Dedifferentiated amniotic fluid mesenchymal stem cell (primary cell): ENCODE measurements at regions not wholly inside any gene's neighbourhood (a gene's known extent, or its start where the extent isn't known, plus 50 kb on each side); places are given as distances from the start of the nearest gene placed in this dataset.

Source experiments
- DNase-seq: peaks from one replicate; pipeline ENCODE4 v3.0.0-alpha.2; 2016; ENCODE audit errors: extremely low spot score

- no peak for DNase-seq
These were observed 53.0 kb upstream of the RAB18 start for GRCh38 chr10:27451054-27451453.

DNA sequence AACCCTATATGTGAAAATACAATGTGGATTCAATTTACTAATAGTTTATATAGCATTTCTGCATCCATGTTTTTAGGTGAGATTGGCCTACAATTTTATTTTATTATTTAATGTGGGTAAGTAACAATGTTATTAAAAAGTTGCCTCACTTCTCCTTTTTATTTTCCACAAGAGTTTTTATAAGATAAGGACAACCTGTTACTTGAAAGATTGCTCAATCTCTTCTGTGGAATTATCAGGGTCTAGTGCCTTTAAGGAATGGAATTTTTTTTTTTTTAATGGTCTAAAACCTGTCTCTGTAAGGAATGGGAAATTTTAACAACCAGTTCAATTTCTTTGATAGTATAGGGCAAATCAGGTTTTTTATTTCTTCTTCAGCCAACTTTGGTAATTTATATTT lies 53.9 kb upstream of the RAB18 start:
- no peak for DNase-seq

DNA sequence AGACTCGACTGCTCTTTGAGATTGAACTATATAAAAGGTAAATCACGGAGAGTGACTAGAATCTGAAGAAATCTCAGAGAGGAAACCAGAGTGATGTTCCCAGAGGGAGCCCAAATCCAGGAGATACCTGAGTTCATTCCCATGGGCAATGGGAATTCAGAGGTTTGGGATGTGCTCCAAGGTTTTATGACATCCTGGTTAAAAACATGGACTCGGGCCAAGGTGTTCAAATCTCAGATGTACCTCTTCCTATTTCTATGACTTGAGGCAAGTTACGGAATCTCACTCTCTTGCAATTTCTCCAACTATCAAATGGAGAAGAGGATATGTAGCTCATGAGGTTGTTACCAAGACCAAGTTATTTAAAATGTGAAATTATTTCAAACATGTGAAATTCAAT lies 54.5 kb upstream of the RAB18 start:
- no peak for DNase-seq

DNA sequence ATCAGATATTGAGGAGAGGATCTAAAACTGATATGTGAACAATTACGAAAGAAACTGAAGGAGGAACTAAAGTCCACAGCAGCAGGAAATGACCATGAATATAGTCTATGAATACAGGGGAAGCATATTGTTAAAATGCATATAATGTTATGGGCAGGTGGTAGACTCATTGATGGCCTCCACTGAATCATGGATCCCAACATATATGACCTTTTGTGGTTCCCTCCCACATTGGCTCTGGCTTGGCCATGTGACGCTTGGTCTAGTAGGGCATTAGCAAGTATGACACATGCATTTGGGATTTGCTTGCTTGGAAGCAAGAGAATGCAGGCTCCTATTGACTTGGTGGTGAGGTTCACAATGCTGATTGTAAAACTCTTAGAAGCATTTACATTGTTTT lies 55.2 kb upstream of the RAB18 start:
- no peak for DNase-seq

- DNase-seq: no peak
These were observed 56.6 kb upstream of the RAB18 start for GRCh38 chr10:27447540-27447939.

DNA sequence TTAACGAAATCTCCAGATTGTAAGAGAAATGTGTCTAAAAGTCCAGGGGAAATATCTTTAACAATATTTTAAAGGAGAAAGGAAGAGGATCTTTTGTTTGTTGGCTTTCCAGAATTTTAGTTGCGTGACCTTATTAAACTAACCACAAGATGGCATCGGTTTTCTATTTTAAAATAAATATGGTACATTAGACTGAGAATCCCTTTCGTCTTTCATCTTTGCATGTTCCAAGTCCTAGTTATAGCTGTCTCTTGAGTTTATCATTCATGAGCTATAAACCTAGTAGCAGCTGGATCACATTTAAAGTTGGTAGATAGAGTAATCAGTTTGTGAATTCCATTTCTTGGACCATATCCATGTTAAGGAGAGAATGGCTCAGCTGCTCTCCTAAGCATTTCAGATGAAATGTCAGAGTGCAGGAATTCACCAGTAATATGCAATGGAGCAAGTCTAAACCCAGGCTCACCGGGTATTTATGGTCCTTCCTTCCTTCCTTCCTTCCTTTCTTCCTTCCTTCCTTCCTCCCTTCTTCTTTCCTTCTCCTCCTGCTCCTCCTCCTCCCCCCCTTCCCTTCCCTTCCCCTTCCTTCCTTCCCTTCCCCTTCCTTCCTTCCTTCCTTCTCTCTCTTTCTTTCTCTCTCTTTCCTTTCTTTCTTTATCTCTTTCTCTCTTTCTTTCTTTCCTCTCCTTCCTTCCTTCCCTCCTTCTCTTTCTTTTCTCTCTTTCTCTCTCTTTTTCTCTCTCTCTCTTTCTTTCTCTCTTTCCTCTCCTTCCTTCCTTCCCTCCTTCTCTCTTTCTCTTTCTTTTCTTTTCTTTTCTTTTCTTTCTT lies 57.8 kb upstream of the RAB18 start:
- DNase-seq: peak; percentile 62

- DNase-seq: no peak
These were observed 59.0 kb upstream of the RAB18 start for GRCh38 chr10:27445070-27445469.

- no peak for DNase-seq
These were observed 63.6 kb upstream of the RAB18 start for GRCh38 chr10:27440478-27440877.

- no peak for DNase-seq
These were observed 64.1 kb upstream of the RAB18 start for GRCh38 chr10:27440021-27440420.

DNA sequence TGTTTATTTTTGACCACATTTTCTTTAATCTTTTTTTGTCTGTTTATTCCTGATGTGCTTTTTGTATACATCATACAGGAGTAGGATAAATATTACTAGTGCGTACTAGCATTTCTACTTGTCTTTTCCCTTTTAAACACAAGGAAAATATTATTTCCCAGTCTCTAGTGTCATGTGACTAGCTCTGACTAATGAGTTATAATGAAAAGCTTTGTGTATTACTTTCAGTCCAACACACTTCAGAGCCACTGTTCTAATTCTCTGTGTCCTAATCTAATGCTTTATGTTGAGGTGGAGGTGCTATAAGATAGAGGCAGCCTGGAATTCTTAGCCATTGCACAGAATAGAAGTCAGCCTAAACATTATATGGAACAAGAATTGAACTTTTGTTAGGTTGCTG lies 65.0 kb upstream of the RAB18 start:
- no peak for DNase-seq

- no peak for DNase-seq
These were observed 66.3 kb upstream of the RAB18 start for GRCh38 chr10:27437775-27438174.

- no peak for DNase-seq
These were observed 67.4 kb upstream of the RAB18 start for GRCh38 chr10:27436710-27437109.

DNA sequence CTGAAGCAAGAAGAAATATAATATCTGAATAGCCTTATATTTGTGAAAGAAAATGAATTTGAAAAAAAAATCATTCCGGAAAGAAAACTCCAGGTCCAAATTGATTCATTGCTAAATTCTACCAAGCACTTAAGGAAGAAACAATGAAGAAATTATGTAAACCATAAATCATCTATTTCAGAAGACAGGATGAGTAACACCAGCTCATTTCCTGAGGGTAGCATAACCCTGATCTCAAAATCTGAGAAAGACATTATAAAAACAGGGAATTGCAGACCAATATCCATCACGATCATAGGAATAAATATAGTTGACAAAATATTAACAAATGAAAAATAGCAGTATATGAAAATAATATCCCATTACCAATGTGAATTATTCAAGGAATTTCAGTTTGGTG lies 70.1 kb upstream of the RAB18 start:
- DNase-seq: no peak

GRCh38 chr10:27426948-27427467 lies 77.1 kb upstream of the RAB18 start:
- no peak for DNase-seq

GRCh38 chr10:27413831-27414348 lies 90.2 kb upstream of the RAB18 start:
- no peak for DNase-seq

DNA sequence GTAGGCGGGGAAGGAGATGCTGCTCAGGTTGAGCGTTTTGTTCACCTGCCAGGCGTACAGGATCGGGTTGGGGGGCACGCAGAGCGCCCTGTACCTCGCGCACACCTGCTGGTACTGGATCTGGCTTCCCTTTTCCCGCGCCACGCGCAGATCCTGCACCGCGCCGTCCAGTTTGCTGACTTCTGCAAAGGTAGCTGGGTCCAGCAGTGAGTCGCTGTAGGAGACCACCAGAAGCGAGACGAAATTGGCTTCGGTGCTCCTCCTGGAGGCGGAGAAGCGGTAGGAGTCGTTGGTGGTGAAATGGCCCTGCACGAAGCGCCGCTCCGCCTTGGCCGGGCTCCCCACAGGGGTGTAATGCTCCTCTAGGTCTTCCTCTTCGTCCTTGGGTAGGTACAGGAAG lies 90.7 kb upstream of the RAB18 start:
- DNase-seq: no peak

- no peak for DNase-seq
These were observed 94.0 kb upstream of the RAB18 start for GRCh38 chr10:27410153-27410552.

GRCh38 chr10:27407271-27407670 lies 96.8 kb upstream of the RAB18 start:
- DNase-seq: no peak

GRCh38 chr10:27399871-27400270 lies 104.2 kb upstream of the RAB18 start:
- DNase-seq: no peak

DNA sequence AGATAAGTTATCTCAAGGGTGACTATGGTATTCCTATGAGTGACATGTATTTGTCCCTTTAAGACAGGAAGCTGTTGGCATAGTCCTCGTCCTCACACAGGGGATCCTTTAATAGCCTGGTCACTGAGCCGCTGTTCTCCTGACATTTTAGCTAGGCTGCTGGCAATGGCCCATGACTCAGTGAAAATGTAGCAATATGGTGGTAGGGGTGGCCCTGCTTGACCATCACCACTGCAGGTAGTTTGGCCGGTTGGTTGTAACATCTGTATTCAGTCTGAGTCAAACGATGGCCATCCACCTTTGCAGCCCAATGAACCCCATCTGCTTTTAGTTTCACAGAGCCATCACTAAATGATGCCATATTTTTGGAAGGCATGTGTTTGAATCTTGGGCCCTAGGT lies 110.1 kb upstream of the RAB18 start:
- DNase-seq: no peak

GRCh38 chr10:27392606-27393005 lies 111.5 kb upstream of the RAB18 start:
- no peak for DNase-seq

DNA sequence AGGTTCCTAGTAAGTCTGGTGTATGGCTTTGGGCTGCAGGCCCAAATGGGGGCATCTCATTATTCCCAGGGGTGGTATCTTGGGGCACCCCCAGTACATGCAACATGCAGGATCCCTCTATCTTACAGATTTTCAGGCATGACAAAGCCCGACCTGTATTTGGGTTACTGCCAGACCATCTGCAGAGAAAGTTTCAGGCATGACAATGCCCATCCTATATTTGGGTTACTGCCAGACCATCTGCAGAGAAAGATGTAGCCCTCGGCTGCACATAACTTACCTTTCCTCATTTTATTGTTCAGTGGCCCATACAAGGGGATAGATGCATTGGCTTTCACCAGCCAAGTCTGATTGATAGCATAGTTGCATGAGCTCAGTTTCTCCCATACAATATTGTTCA lies 112.2 kb upstream of the RAB18 start:
- no peak for DNase-seq

GRCh38 chr10:27391325-27391724 lies 112.8 kb upstream of the RAB18 start:
- DNase-seq: no peak

DNA sequence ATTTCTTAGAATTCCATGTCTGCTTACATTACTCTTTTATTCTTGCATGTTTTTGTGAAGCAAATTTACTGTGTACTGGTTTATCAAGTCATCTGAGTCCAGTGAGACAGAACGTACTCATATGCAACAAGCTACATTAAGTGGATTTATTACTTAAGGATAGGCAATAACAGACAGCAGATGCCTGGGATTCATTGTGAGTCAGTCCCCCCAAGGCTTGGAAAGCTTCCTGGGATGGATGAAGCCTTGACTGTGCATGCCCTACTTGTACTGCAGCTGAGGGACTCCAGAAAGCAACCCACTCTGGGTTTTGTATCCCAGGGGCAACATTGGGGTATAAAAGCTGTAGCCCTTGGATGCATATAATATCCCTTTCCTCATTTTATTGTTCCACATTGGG lies 113.4 kb upstream of the RAB18 start:
- DNase-seq: no peak
